WTC11 (cell line): ENCODE measurements at regions not wholly inside any gene's neighbourhood (a gene's known extent, or its start where the extent isn't known, plus 50 kb on each side); places are given as distances from the start of the nearest gene placed in this dataset.

Experiments
- ATAC-seq: fragments of 200-7000 bp; cut with Tn5 transposase; 2 replicates; pipeline ENCODE4 v1.10.0; 2021; ENCODE audit warnings: mild to moderate bottlenecking, moderate library complexity
- CTCF ChIA-PET: fragments of 300-600 bp; sonication (Branson Sonifier 250); formaldehyde crosslinking; loops from one replicate; lab custom pipeline; 2021; ENCODE audit warnings: antibody characterized with exemption; lab: Charles Lee
- POLR2A ChIA-PET: fragments of 350-600 bp; sonication (Branson Sonifier 250); formaldehyde crosslinking; loops from one replicate; lab custom pipeline; 2021; ENCODE audit warnings: antibody characterized with exemption; lab: Charles Lee
- DNase-seq: peaks from one replicate; pipeline ENCODE4 v3.0.0; 2021; ENCODE audit warnings: low spot score
- H3K27ac Mint-ChIP-seq: 2 replicates; pipeline ENCODE4 v1.8.0; 2021; ENCODE audit warnings: mixed read lengths
- H3K27me3 Mint-ChIP-seq: 2 replicates; pipeline ENCODE4 v1.8.0; 2021; ENCODE audit warnings: low read depth, mild to moderate bottlenecking, moderate library complexity, mixed read lengths
- H3K36me3 Mint-ChIP-seq: 2 replicates; pipeline ENCODE4 v1.8.0; 2021; ENCODE audit warnings: mixed read lengths
- H3K4me1 Mint-ChIP-seq: 2 replicates; pipeline ENCODE4 v1.8.0; 2022; ENCODE audit warnings: mixed read lengths
- H3K4me3 Mint-ChIP-seq: 2 replicates; pipeline ENCODE4 v1.8.0; 2021; ENCODE audit warnings: mild to moderate bottlenecking, moderate library complexity, mixed read lengths
- H3K9me3 Mint-ChIP-seq: 2 replicates; pipeline ENCODE4 v1.8.0; 2021; ENCODE audit warnings: mixed read lengths
- ELF4 ChIP-seq: sonication (generic); formaldehyde crosslinking; IDR thresholded peaks from 2 replicates; pipeline ENCODE4 v1.8.1; 2022; ENCODE audit warnings: low read depth, mild to moderate bottlenecking, moderate library complexity, missing genetic modification reagents
- ESRRA ChIP-seq: sonication (generic); formaldehyde crosslinking; IDR thresholded peaks from 2 replicates; pipeline ENCODE4 v1.8.1; 2022; ENCODE audit warnings: mild to moderate bottlenecking, missing genetic modification reagents, borderline replicate concordance
- GRHL2 ChIP-seq: fragments of 250-450 bp; sonication (Bioruptor Pico); IDR thresholded peaks from 2 replicates; pipeline ENCODE4 v1.8.0; 2022; ENCODE audit warnings: mild to moderate bottlenecking, moderate library complexity; ENCODE audit not compliant: insufficient replicate concordance, severe bottlenecking
- GTF2I ChIP-seq: fragments of 250-450 bp; sonication (Bioruptor Pico); conservative IDR thresholded peaks from 2 replicates; pipeline ENCODE4 v1.4.0; 2021; ENCODE audit warnings: mild to moderate bottlenecking
- JAZF1 ChIP-seq: fragments of 250-450 bp; sonication (Bioruptor Pico); IDR thresholded peaks from 2 replicates; pipeline ENCODE4 v1.9.0; 2021; ENCODE audit warnings: moderate library complexity, mild to moderate bottlenecking, inconsistent platforms
- MXD4 ChIP-seq: fragments of 250-450 bp; sonication (Bioruptor Pico); IDR thresholded peaks from 2 replicates; pipeline ENCODE4 v1.8.0; 2021; ENCODE audit warnings: mild to moderate bottlenecking, moderate library complexity, borderline replicate concordance
- NFATC4 ChIP-seq: fragments of 250-450 bp; sonication (Bioruptor Pico); IDR thresholded peaks from 2 replicates; pipeline ENCODE4 v1.9.0; 2021; ENCODE audit warnings: mild to moderate bottlenecking
- SMAD3 ChIP-seq: sonication (generic); formaldehyde crosslinking; IDR thresholded peaks from 2 replicates; pipeline ENCODE4 v1.8.0; 2022; ENCODE audit warnings: missing genetic modification reagents, mild to moderate bottlenecking, borderline replicate concordance
- TP53 ChIP-seq: sonication (generic); formaldehyde crosslinking; IDR thresholded peaks from 2 replicates; pipeline ENCODE4 v1.8.1; 2023; ENCODE audit warnings: mild to moderate bottlenecking, missing genetic modification reagents
- ZBTB21 ChIP-seq: sonication (generic); formaldehyde crosslinking; IDR thresholded peaks from 2 replicates; pipeline ENCODE4 v1.8.1; 2023; ENCODE audit warnings: mild to moderate bottlenecking, missing genetic modification reagents, borderline replicate concordance
- TF ChIP-seq, protein P1 (sequence below): sonication (generic); formaldehyde crosslinking; IDR thresholded peaks from 2 replicates; pipeline ENCODE4 v1.8.1; 2022; ENCODE audit warnings: low read depth, missing genetic modification reagents, borderline replicate concordance
- TF ChIP-seq, protein P2 (sequence below): fragments of 250-450 bp; sonication (Bioruptor Pico); IDR thresholded peaks from 2 replicates; pipeline ENCODE4 v1.9.0; 2021; ENCODE audit warnings: mild to moderate bottlenecking
- TF ChIP-seq, protein P3 (sequence below): sonication (generic); formaldehyde crosslinking; IDR thresholded peaks from 2 replicates; pipeline ENCODE4 v1.8.1; 2022; ENCODE audit warnings: missing genetic modification reagents, borderline replicate concordance
- TF ChIP-seq, protein P4 (sequence below): sonication (generic); formaldehyde crosslinking; IDR thresholded peaks from 2 replicates; pipeline ENCODE4 v1.8.1; 2022; ENCODE audit warnings: low read depth, mild to moderate bottlenecking, moderate library complexity, missing genetic modification reagents, borderline replicate concordance
- TF ChIP-seq, protein P5 (sequence below): sonication (generic); formaldehyde crosslinking; IDR thresholded peaks from 2 replicates; pipeline ENCODE4 v1.8.1; 2023; ENCODE audit warnings: mild to moderate bottlenecking, missing genetic modification reagents
- TF ChIP-seq, protein P6 (sequence below): fragments of 200-600 bp; IDR thresholded peaks from 2 replicates; pipeline ENCODE4 v1.8.0; 2022; ENCODE audit warnings: antibody characterized with exemption

- no peaks in the 10 kb centered on the region for H3K9me3 Mint-ChIP-seq
- TF ChIP-seq, protein P1, sequence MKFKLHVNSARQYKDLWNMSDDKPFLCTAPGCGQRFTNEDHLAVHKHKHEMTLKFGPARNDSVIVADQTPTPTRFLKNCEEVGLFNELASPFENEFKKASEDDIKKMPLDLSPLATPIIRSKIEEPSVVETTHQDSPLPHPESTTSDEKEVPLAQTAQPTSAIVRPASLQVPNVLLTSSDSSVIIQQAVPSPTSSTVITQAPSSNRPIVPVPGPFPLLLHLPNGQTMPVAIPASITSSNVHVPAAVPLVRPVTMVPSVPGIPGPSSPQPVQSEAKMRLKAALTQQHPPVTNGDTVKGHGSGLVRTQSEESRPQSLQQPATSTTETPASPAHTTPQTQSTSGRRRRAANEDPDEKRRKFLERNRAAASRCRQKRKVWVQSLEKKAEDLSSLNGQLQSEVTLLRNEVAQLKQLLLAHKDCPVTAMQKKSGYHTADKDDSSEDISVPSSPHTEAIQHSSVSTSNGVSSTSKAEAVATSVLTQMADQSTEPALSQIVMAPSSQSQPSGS: no peak
- no peak for TF ChIP-seq ESRRA (CRISPR knock-in tag)
- TF ChIP-seq, all 79 proteins: peak for 0
- no peaks in the 10 kb centered on the region; the same call in 1 of the 2 replicates for H3K27me3 Mint-ChIP-seq
- peaks cover 30% of the 10 kb centered on the region for H3K4me1 Mint-ChIP-seq
- no peaks in the 10 kb centered on the region for H3K36me3 Mint-ChIP-seq
- DNase-seq (no peak), ATAC-seq (no peak)
- ChIA-PET CTCF (interaction anchor here (1.0 to 1.1 kb wide), 2 partner anchors 19 to 210 kb away, joined by 3 to 4 read pairs; no protein-coding TSS in a partner anchor), POLR2A (no interaction called here)
- no peak overlapping the region for H3K4me3 Mint-ChIP-seq
- H3K27ac Mint-ChIP-seq: no peak overlapping the region
Observed at GRCh38 chr7:51639661-51640334, 323.2 kb upstream of the COBL start.

GRCh38 chr7:51636503-51636902 is 319.9 kb upstream of the COBL start:
- peak; percentile 58 for ATAC-seq
- Mint-ChIP-seq H3K4me3 (no peak overlapping the region), H3K4me1 (peaks cover 40% of the 10 kb centered on the region), H3K9me3 (peaks cover 13% of the 10 kb centered on the region), H3K36me3 (no peaks in the 10 kb centered on the region), H3K27me3 (no peaks in the 10 kb centered on the region; the same call in 1 of the 2 replicates)
- POLR2A ChIA-PET: no interaction called here
- no peak for DNase-seq
- TF ChIP-seq, protein P2, sequence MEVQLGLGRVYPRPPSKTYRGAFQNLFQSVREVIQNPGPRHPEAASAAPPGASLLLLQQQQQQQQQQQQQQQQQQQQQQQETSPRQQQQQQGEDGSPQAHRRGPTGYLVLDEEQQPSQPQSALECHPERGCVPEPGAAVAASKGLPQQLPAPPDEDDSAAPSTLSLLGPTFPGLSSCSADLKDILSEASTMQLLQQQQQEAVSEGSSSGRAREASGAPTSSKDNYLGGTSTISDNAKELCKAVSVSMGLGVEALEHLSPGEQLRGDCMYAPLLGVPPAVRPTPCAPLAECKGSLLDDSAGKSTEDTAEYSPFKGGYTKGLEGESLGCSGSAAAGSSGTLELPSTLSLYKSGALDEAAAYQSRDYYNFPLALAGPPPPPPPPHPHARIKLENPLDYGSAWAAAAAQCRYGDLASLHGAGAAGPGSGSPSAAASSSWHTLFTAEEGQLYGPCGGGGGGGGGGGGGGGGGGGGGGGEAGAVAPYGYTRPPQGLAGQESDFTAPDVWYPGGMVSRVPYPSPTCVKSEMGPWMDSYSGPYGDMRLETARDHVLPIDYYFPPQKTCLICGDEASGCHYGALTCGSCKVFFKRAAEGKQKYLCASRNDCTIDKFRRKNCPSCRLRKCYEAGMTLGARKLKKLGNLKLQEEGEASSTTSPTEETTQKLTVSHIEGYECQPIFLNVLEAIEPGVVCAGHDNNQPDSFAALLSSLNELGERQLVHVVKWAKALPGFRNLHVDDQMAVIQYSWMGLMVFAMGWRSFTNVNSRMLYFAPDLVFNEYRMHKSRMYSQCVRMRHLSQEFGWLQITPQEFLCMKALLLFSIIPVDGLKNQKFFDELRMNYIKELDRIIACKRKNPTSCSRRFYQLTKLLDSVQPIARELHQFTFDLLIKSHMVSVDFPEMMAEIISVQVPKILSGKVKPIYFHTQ (CRISPR knock-in tag): no peak
- TF ChIP-seq, protein P1: no peak
- TF ChIP-seq, protein P3, sequence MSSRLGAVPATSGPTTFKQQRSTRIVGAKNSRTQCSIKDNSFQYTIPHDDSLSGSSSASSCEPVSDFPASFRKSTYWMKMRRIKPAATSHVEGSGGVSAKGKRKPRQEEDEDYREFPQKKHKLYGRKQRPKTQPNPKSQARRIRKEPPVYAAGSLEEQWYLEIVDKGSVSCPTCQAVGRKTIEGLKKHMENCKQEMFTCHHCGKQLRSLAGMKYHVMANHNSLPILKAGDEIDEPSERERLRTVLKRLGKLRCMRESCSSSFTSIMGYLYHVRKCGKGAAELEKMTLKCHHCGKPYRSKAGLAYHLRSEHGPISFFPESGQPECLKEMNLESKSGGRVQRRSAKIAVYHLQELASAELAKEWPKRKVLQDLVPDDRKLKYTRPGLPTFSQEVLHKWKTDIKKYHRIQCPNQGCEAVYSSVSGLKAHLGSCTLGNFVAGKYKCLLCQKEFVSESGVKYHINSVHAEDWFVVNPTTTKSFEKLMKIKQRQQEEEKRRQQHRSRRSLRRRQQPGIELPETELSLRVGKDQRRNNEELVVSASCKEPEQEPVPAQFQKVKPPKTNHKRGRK (CRISPR knock-in tag): no peak
- TF ChIP-seq GRHL2 (no peak), JAZF1 (CRISPR knock-in tag) (no peak), NFATC4 (CRISPR knock-in tag) (no peak), GTF2I (CRISPR knock-in tag) (no peak), ESRRA (CRISPR knock-in tag) (no peak), SMAD3 (CRISPR knock-in tag) (no peak), ELF4 (no peak)
- TF ChIP-seq, protein P4, sequence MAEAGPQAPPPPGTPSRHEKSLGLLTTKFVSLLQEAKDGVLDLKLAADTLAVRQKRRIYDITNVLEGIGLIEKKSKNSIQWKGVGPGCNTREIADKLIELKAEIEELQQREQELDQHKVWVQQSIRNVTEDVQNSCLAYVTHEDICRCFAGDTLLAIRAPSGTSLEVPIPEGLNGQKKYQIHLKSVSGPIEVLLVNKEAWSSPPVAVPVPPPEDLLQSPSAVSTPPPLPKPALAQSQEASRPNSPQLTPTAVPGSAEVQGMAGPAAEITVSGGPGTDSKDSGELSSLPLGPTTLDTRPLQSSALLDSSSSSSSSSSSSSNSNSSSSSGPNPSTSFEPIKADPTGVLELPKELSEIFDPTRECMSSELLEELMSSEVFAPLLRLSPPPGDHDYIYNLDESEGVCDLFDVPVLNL (CRISPR knock-in tag): no peak
- TF ChIP-seq, all 79 proteins: peak for 0
- CTCF ChIA-PET: interaction anchor here (0.6 to 1.0 kb wide), 2 partner anchors 184 to 534 kb away, joined by 3 read pairs; no protein-coding TSS in a partner anchor
- H3K27ac Mint-ChIP-seq: no peak overlapping the region

GRCh38 chr7:51635775-51636174 is 319.2 kb upstream of the COBL start:
- Mint-ChIP-seq H3K27me3 (no peaks in the 10 kb centered on the region), H3K36me3 (no peaks in the 10 kb centered on the region), H3K27ac (no peak overlapping the region), H3K4me3 (no peak overlapping the region), H3K4me1 (peaks cover 40% of the 10 kb centered on the region), H3K9me3 (peaks cover 13% of the 10 kb centered on the region)
- ATAC-seq (no peak), DNase-seq (no peak)
- POLR2A ChIA-PET: no interaction called here
- CTCF ChIA-PET: interaction anchor here (0.6 kb wide), 1 partner anchor 535 kb away, joined by 3 read pairs; no protein-coding TSS in a partner anchor
- TF ChIP-seq MXD4: no peak
- no peak for TF ChIP-seq TP53 (CRISPR knock-in tag)
- TF ChIP-seq, protein P5, sequence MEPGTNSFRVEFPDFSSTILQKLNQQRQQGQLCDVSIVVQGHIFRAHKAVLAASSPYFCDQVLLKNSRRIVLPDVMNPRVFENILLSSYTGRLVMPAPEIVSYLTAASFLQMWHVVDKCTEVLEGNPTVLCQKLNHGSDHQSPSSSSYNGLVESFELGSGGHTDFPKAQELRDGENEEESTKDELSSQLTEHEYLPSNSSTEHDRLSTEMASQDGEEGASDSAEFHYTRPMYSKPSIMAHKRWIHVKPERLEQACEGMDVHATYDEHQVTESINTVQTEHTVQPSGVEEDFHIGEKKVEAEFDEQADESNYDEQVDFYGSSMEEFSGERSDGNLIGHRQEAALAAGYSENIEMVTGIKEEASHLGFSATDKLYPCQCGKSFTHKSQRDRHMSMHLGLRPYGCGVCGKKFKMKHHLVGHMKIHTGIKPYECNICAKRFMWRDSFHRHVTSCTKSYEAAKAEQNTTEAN: no peak
- no peak for TF ChIP-seq ZBTB21 (CRISPR knock-in tag)
- TF ChIP-seq, protein P3 (CRISPR knock-in tag): no peak
- TF ChIP-seq, protein P6, sequence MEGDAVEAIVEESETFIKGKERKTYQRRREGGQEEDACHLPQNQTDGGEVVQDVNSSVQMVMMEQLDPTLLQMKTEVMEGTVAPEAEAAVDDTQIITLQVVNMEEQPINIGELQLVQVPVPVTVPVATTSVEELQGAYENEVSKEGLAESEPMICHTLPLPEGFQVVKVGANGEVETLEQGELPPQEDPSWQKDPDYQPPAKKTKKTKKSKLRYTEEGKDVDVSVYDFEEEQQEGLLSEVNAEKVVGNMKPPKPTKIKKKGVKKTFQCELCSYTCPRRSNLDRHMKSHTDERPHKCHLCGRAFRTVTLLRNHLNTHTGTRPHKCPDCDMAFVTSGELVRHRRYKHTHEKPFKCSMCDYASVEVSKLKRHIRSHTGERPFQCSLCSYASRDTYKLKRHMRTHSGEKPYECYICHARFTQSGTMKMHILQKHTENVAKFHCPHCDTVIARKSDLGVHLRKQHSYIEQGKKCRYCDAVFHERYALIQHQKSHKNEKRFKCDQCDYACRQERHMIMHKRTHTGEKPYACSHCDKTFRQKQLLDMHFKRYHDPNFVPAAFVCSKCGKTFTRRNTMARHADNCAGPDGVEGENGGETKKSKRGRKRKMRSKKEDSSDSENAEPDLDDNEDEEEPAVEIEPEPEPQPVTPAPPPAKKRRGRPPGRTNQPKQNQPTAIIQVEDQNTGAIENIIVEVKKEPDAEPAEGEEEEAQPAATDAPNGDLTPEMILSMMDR: no peak
